WTC11 (cell line): ENCODE measurements at regions not wholly inside any gene's neighbourhood (a gene's known extent, or its start where the extent isn't known, plus 50 kb on each side); places are given as distances from the start of the nearest gene placed in this dataset.

Experiments
- ATAC-seq: fragments of 200-7000 bp; cut with Tn5 transposase; 2 replicates; pipeline ENCODE4 v1.10.0; 2021; ENCODE audit warnings: mild to moderate bottlenecking, moderate library complexity
- CTCF ChIA-PET: fragments of 300-600 bp; sonication (Branson Sonifier 250); formaldehyde crosslinking; loops from one replicate; lab custom pipeline; 2021; ENCODE audit warnings: antibody characterized with exemption; lab: Charles Lee
- POLR2A ChIA-PET: fragments of 350-600 bp; sonication (Branson Sonifier 250); formaldehyde crosslinking; loops from one replicate; lab custom pipeline; 2021; ENCODE audit warnings: antibody characterized with exemption; lab: Charles Lee
- DNase-seq: peaks from one replicate; pipeline ENCODE4 v3.0.0; 2021; ENCODE audit warnings: low spot score
- H3K27ac Mint-ChIP-seq: 2 replicates; pipeline ENCODE4 v1.8.0; 2021; ENCODE audit warnings: mixed read lengths
- H3K27me3 Mint-ChIP-seq: 2 replicates; pipeline ENCODE4 v1.8.0; 2021; ENCODE audit warnings: low read depth, mild to moderate bottlenecking, moderate library complexity, mixed read lengths
- H3K36me3 Mint-ChIP-seq: 2 replicates; pipeline ENCODE4 v1.8.0; 2021; ENCODE audit warnings: mixed read lengths
- H3K4me1 Mint-ChIP-seq: 2 replicates; pipeline ENCODE4 v1.8.0; 2022; ENCODE audit warnings: mixed read lengths
- H3K4me3 Mint-ChIP-seq: 2 replicates; pipeline ENCODE4 v1.8.0; 2021; ENCODE audit warnings: mild to moderate bottlenecking, moderate library complexity, mixed read lengths
- H3K9me3 Mint-ChIP-seq: 2 replicates; pipeline ENCODE4 v1.8.0; 2021; ENCODE audit warnings: mixed read lengths
- ATF1 ChIP-seq: sonication (generic); formaldehyde crosslinking; IDR thresholded peaks from 2 replicates; pipeline ENCODE4 v1.8.1; 2023; ENCODE audit warnings: mild to moderate bottlenecking, moderate library complexity, missing genetic modification reagents
- ATF3 ChIP-seq: sonication (generic); formaldehyde crosslinking; conservative IDR thresholded peaks from 2 replicates; pipeline ENCODE4 v1.8.1; 2022; ENCODE audit warnings: mild to moderate bottlenecking, missing genetic modification reagents
- CREM ChIP-seq: sonication (generic); formaldehyde crosslinking; IDR thresholded peaks from 2 replicates; pipeline ENCODE4 v1.8.1; 2022; ENCODE audit warnings: mild to moderate bottlenecking, missing genetic modification reagents, moderate library complexity
- E2F4 ChIP-seq: sonication (generic); formaldehyde crosslinking; IDR thresholded peaks from 2 replicates; pipeline ENCODE4 v1.8.1; 2022; ENCODE audit warnings: low read depth, mild to moderate bottlenecking, moderate library complexity, missing genetic modification reagents, borderline replicate concordance
- ELF4 ChIP-seq: sonication (generic); formaldehyde crosslinking; IDR thresholded peaks from 2 replicates; pipeline ENCODE4 v1.8.1; 2022; ENCODE audit warnings: low read depth, mild to moderate bottlenecking, moderate library complexity, missing genetic modification reagents
- FOXJ3 ChIP-seq: sonication (generic); formaldehyde crosslinking; IDR thresholded peaks from 2 replicates; pipeline ENCODE4 v1.9.0; 2021; ENCODE audit warnings: missing genetic modification reagents, mild to moderate bottlenecking, borderline replicate concordance
- FOXK1 ChIP-seq: sonication (generic); formaldehyde crosslinking; IDR thresholded peaks from 2 replicates; pipeline ENCODE4 v1.8.0; 2022; ENCODE audit warnings: mild to moderate bottlenecking, moderate library complexity, missing genetic modification reagents
- GRHL2 ChIP-seq: fragments of 250-450 bp; sonication (Bioruptor Pico); IDR thresholded peaks from 2 replicates; pipeline ENCODE4 v1.8.0; 2022; ENCODE audit warnings: mild to moderate bottlenecking, moderate library complexity; ENCODE audit not compliant: insufficient replicate concordance, severe bottlenecking
- HMGA2 ChIP-seq: fragments of 250-450 bp; sonication (Bioruptor Pico); IDR thresholded peaks from 2 replicates; pipeline ENCODE4 v1.4.0; 2021; ENCODE audit warnings: mild to moderate bottlenecking, moderate library complexity
- KAT7 ChIP-seq: sonication (generic); formaldehyde crosslinking; IDR thresholded peaks from 2 replicates; pipeline ENCODE4 v1.8.1; 2023; ENCODE audit warnings: missing genetic modification reagents, mild to moderate bottlenecking, borderline replicate concordance
- NFATC4 ChIP-seq: fragments of 250-450 bp; sonication (Bioruptor Pico); IDR thresholded peaks from 2 replicates; pipeline ENCODE4 v1.9.0; 2021; ENCODE audit warnings: mild to moderate bottlenecking
- NFE2L1 ChIP-seq: sonication (generic); formaldehyde crosslinking; IDR thresholded peaks from 2 replicates; pipeline ENCODE4 v1.8.1; 2023; ENCODE audit warnings: missing genetic modification reagents
- NFYB ChIP-seq: sonication (generic); formaldehyde crosslinking; conservative IDR thresholded peaks from 2 replicates; pipeline ENCODE4 v1.8.0; 2022; ENCODE audit warnings: low read depth, missing genetic modification reagents
- PRDM15 ChIP-seq: sonication (generic); formaldehyde crosslinking; IDR thresholded peaks from 2 replicates; pipeline ENCODE4 v1.8.0; 2022; ENCODE audit warnings: missing genetic modification reagents
- RORB ChIP-seq: fragments of 250-450 bp; sonication (Bioruptor Pico); IDR thresholded peaks from 2 replicates; pipeline ENCODE4 v1.9.0; 2021; ENCODE audit warnings: mild to moderate bottlenecking
- SMAD3 ChIP-seq: sonication (generic); formaldehyde crosslinking; IDR thresholded peaks from 2 replicates; pipeline ENCODE4 v1.8.0; 2022; ENCODE audit warnings: missing genetic modification reagents, mild to moderate bottlenecking, borderline replicate concordance
- TCF7 ChIP-seq: sonication (generic); formaldehyde crosslinking; IDR thresholded peaks from 2 replicates; pipeline ENCODE4 v1.8.0; 2022; ENCODE audit warnings: mild to moderate bottlenecking, low read depth, missing genetic modification reagents, moderate library complexity
- TEAD1 ChIP-seq: sonication (generic); formaldehyde crosslinking; IDR thresholded peaks from 2 replicates; pipeline ENCODE4 v1.8.0; 2022; ENCODE audit warnings: mild to moderate bottlenecking, missing genetic modification reagents
- TP53 ChIP-seq: sonication (generic); formaldehyde crosslinking; IDR thresholded peaks from 2 replicates; pipeline ENCODE4 v1.8.1; 2023; ENCODE audit warnings: mild to moderate bottlenecking, missing genetic modification reagents
- ZBTB21 ChIP-seq: sonication (generic); formaldehyde crosslinking; IDR thresholded peaks from 2 replicates; pipeline ENCODE4 v1.8.1; 2023; ENCODE audit warnings: mild to moderate bottlenecking, missing genetic modification reagents, borderline replicate concordance
- ZNF121 ChIP-seq: sonication (generic); formaldehyde crosslinking; IDR thresholded peaks from 2 replicates; pipeline ENCODE4 v1.8.0; 2023; ENCODE audit warnings: missing genetic modification reagents
- ZNF219 ChIP-seq: sonication (generic); formaldehyde crosslinking; IDR thresholded peaks from 2 replicates; pipeline ENCODE4 v1.8.0; 2023; ENCODE audit warnings: missing genetic modification reagents, mild to moderate bottlenecking, borderline replicate concordance
- ZNF423 ChIP-seq: fragments of 250-450 bp; sonication (Bioruptor Pico); IDR thresholded peaks from 2 replicates; pipeline ENCODE4 v2.1.2; 2022; ENCODE audit warnings: mild to moderate bottlenecking, moderate library complexity
- ZSCAN18 ChIP-seq: fragments of 250-450 bp; sonication (Bioruptor Pico); IDR thresholded peaks from 2 replicates; pipeline ENCODE4 v2.1.2; 2022; ENCODE audit warnings: mild to moderate bottlenecking, moderate library complexity

- Mint-ChIP-seq H3K9me3 (no peaks in the 10 kb centered on the region), H3K4me1 (no peaks in the 10 kb centered on the region), H3K27me3 (no peaks in the 10 kb centered on the region), H3K4me3 (no peak overlapping the region), H3K36me3 (no peaks in the 10 kb centered on the region), H3K27ac (no peak overlapping the region)
- ChIA-PET CTCF (no interaction called here), POLR2A (no interaction called here)
- no peak for TF ChIP-seq ELF4
- no peak for TF ChIP-seq ZBTB21 (CRISPR knock-in tag)
- TF ChIP-seq ATF3 (CRISPR knock-in tag): no peak
- no peak for TF ChIP-seq E2F4 (CRISPR knock-in tag)
- TF ChIP-seq RORB: no peak
- no peak for TF ChIP-seq KAT7
- no peak for TF ChIP-seq TEAD1
- TF ChIP-seq FOXJ3 (CRISPR knock-in tag): no peak
- TF ChIP-seq GRHL2 (CRISPR knock-in tag): no peak
- TF ChIP-seq ZNF423 (CRISPR knock-in tag): no peak
- no peak for TF ChIP-seq PRDM15
- TF ChIP-seq TCF7 (CRISPR knock-in tag): no peak
- TF ChIP-seq TP53 (CRISPR knock-in tag): no peak
- no peak for TF ChIP-seq NFATC4 (CRISPR knock-in tag)
- no peak for TF ChIP-seq ZSCAN18 (CRISPR knock-in tag)
- TF ChIP-seq SMAD3 (CRISPR knock-in tag): no peak
- no peak for TF ChIP-seq HMGA2
- no peak for TF ChIP-seq FOXK1
- ATAC-seq (no peak), DNase-seq (no peak)
These were observed 182.4 kb upstream of the UFM1 start for GRCh38 chr13:38167164-38167822.

GRCh38 chr13:38166116-38166515 lies 183.5 kb upstream of the UFM1 start:
- no peak overlapping the region for H3K27ac Mint-ChIP-seq
- TF ChIP-seq ATF1 (CRISPR knock-in tag) (no peak), CREM (CRISPR knock-in tag) (no peak), NFE2L1 (CRISPR knock-in tag) (no peak), NFYB (CRISPR knock-in tag) (no peak), ZNF121 (CRISPR knock-in tag) (no peak), ZNF219 (CRISPR knock-in tag) (no peak)
- ChIA-PET CTCF (no interaction called here), POLR2A (no interaction called here)
- ATAC-seq: no peak
- H3K36me3 Mint-ChIP-seq: no peaks in the 10 kb centered on the region
- DNase-seq: no peak
- H3K9me3 Mint-ChIP-seq: no peaks in the 10 kb centered on the region
- no peaks in the 10 kb centered on the region for H3K27me3 Mint-ChIP-seq
- H3K4me1 Mint-ChIP-seq: no peaks in the 10 kb centered on the region
- H3K4me3 Mint-ChIP-seq: no peak overlapping the region
